ENCODE measurements at regions not wholly inside any gene's neighbourhood (a gene's known extent, or its start where the extent isn't known, plus 50 kb on each side); places are given as distances from the start of the nearest gene placed in this dataset.

GRCh38 chr14:101501341-101501740 lies 60.0 kb upstream of the DIO3 start:
- H3K4me3 ChIP-seq (ENCODE audit: low read length in 2 of 2): no peak overlapping the region
- WGBS, 2 donors: 23 to 32% methylated on average over 18 of the region's 18 CpGs
- ATAC-seq (ENCODE audit: low FRiP score) (no peak), DNase-seq (peak in 1 of 2 donors; percentile 60)
- H3K27me3 ChIP-seq (ENCODE audit: control insufficient read depth in 1 of 2, insufficient read depth in 2 of 2, low read length in 1 of 2): no peaks in the 10 kb centered on the region
- no peaks in the 10 kb centered on the region for H3K4me1 ChIP-seq (ENCODE audit: control insufficient read depth in 1 of 2, insufficient read depth in 2 of 2, low read length in 2 of 2)
- intact Hi-C loops (cut with DNase I): no loop called here
- H3K27ac ChIP-seq (ENCODE audit: low read depth in 1 of 2, low read length in 2 of 2): no peak overlapping the region
- no peaks in the 10 kb centered on the region for H3K9me3 ChIP-seq (ENCODE audit: control insufficient read depth, low read length)
- H3K36me3 ChIP-seq (ENCODE audit: control insufficient read depth in 1 of 2, insufficient read depth in 2 of 2, low read length in 1 of 2): no peaks in the 10 kb centered on the region

- peak in 1 of 2 donors; percentile 61 for DNase-seq
- intact Hi-C loops (cut with DNase I): no loop called here
- H3K27me3 ChIP-seq (ENCODE audit: control insufficient read depth in 1 of 2, insufficient read depth in 2 of 2, low read length in 1 of 2): no peaks in the 10 kb centered on the region
Measured at GRCh38 chr14:101501858-101502615, 59.3 kb upstream of the DIO3 start.

GRCh38 chr14:101502761-101503392 lies 58.4 kb upstream of the DIO3 start:
- intact Hi-C loops (cut with DNase I): no loop called here
- ATAC-seq (ENCODE audit: low FRiP score): no peak
- Histone ChIP-seq H3K36me3 (ENCODE audit: control insufficient read depth in 1 of 2, insufficient read depth in 2 of 2, low read length in 1 of 2) (no peaks in the 10 kb centered on the region), H3K27ac (ENCODE audit: low read depth in 1 of 2, low read length in 2 of 2) (no peak overlapping the region), H3K4me1 (ENCODE audit: control insufficient read depth in 1 of 2, insufficient read depth in 2 of 2, low read length in 2 of 2) (no peaks in the 10 kb centered on the region), H3K27me3 (ENCODE audit: control insufficient read depth in 1 of 2, insufficient read depth in 2 of 2, low read length in 1 of 2) (no peaks in the 10 kb centered on the region), H3K4me3 (ENCODE audit: low read length in 2 of 2) (no peak overlapping the region), H3K9me3 (ENCODE audit: control insufficient read depth, low read length) (no peaks in the 10 kb centered on the region)
- DNase-seq: peak; percentile 17 to 64
- 80 to 82% methylated on average over 18 of the region's 18 CpGs for WGBS, 2 donors

More at GRCh38 chr14:101501858-101502615, 59.3 kb upstream of the DIO3 start:
- Histone ChIP-seq H3K4me3 (ENCODE audit: low read length in 2 of 2) (no peak overlapping the region), H3K9me3 (ENCODE audit: control insufficient read depth, low read length) (no peaks in the 10 kb centered on the region), H3K27ac (ENCODE audit: low read depth in 1 of 2, low read length in 2 of 2) (no peak overlapping the region), H3K36me3 (ENCODE audit: control insufficient read depth in 1 of 2, insufficient read depth in 2 of 2, low read length in 1 of 2) (no peaks in the 10 kb centered on the region), H3K4me1 (ENCODE audit: control insufficient read depth in 1 of 2, insufficient read depth in 2 of 2, low read length in 2 of 2) (no peaks in the 10 kb centered on the region)
- 61 to 63% methylated on average over 15 of the region's 15 CpGs for WGBS, 2 donors
- no peak for ATAC-seq (ENCODE audit: low FRiP score)

GRCh38 chr14:101503431-101504095 lies 57.7 kb upstream of the DIO3 start:
- no peaks in the 10 kb centered on the region for H3K36me3 ChIP-seq (ENCODE audit: control insufficient read depth in 1 of 2, insufficient read depth in 2 of 2, low read length in 1 of 2)
- H3K4me3 ChIP-seq (ENCODE audit: low read length in 2 of 2): no peak overlapping the region
- H3K27ac ChIP-seq (ENCODE audit: low read depth in 1 of 2, low read length in 2 of 2): no peak overlapping the region
- WGBS, 2 donors: 92 to 93% methylated on average over 14 of the region's 14 CpGs
- DNase-seq: peak; percentile 13 to 56
- H3K4me1 ChIP-seq (ENCODE audit: control insufficient read depth in 1 of 2, insufficient read depth in 2 of 2, low read length in 2 of 2): no peaks in the 10 kb centered on the region
- ATAC-seq (ENCODE audit: low FRiP score): no peak
- H3K9me3 ChIP-seq (ENCODE audit: control insufficient read depth, low read length): no peaks in the 10 kb centered on the region
- no peaks in the 10 kb centered on the region for H3K27me3 ChIP-seq (ENCODE audit: control insufficient read depth in 1 of 2, insufficient read depth in 2 of 2, low read length in 1 of 2)
- intact Hi-C loops (cut with DNase I): no loop called here

- Histone ChIP-seq H3K27ac (ENCODE audit: low read depth in 1 of 2, low read length in 2 of 2) (no peak overlapping the region), H3K4me1 (ENCODE audit: control insufficient read depth in 1 of 2, insufficient read depth in 2 of 2, low read length in 2 of 2) (no peaks in the 10 kb centered on the region), H3K4me3 (ENCODE audit: low read length in 2 of 2) (no peak overlapping the region), H3K27me3 (ENCODE audit: control insufficient read depth in 1 of 2, insufficient read depth in 2 of 2, low read length in 1 of 2) (no peaks in the 10 kb centered on the region), H3K36me3 (ENCODE audit: control insufficient read depth in 1 of 2, insufficient read depth in 2 of 2, low read length in 1 of 2) (no peaks in the 10 kb centered on the region), H3K9me3 (ENCODE audit: control insufficient read depth, low read length) (no peaks in the 10 kb centered on the region)
- DNase-seq: peak; percentile 35 to 49
- intact Hi-C loops (cut with DNase I): no loop called here
- no peak for ATAC-seq (ENCODE audit: low FRiP score)
- WGBS, 2 donors: 86 to 87% methylated on average over 32 of the region's 32 CpGs
Measured at GRCh38 chr14:101504096-101504948, 57.0 kb upstream of the DIO3 start.

GRCh38 chr14:101505236-101505970 lies 55.9 kb upstream of the DIO3 start:
- H3K36me3 ChIP-seq (ENCODE audit: control insufficient read depth in 1 of 2, insufficient read depth in 2 of 2, low read length in 1 of 2): no peaks in the 10 kb centered on the region
- ATAC-seq (ENCODE audit: low FRiP score): no peak
- H3K9me3 ChIP-seq (ENCODE audit: control insufficient read depth, low read length): no peaks in the 10 kb centered on the region
- H3K4me1 ChIP-seq (ENCODE audit: control insufficient read depth in 1 of 2, insufficient read depth in 2 of 2, low read length in 2 of 2): no peaks in the 10 kb centered on the region
- intact Hi-C loops (cut with DNase I): no loop called here
- peak in 1 of 2 donors; percentile 64 for DNase-seq
- H3K27me3 ChIP-seq (ENCODE audit: control insufficient read depth in 1 of 2, insufficient read depth in 2 of 2, low read length in 1 of 2): no peaks in the 10 kb centered on the region
- 84 to 85% methylated on average over 18 to 20 of the region's 20 CpGs for WGBS, 2 donors
- H3K27ac ChIP-seq (ENCODE audit: low read depth in 1 of 2, low read length in 2 of 2): no peak overlapping the region
- H3K4me3 ChIP-seq (ENCODE audit: low read length in 2 of 2): no peak overlapping the region

GRCh38 chr14:101506211-101506925 lies 54.9 kb upstream of the DIO3 start:
- Histone ChIP-seq H3K27me3 (ENCODE audit: control insufficient read depth in 1 of 2, insufficient read depth in 2 of 2, low read length in 1 of 2) (no peaks in the 10 kb centered on the region), H3K4me3 (ENCODE audit: low read length in 2 of 2) (no peak overlapping the region), H3K9me3 (ENCODE audit: control insufficient read depth, low read length) (no peaks in the 10 kb centered on the region), H3K36me3 (ENCODE audit: control insufficient read depth in 1 of 2, insufficient read depth in 2 of 2, low read length in 1 of 2) (no peaks in the 10 kb centered on the region), H3K27ac (ENCODE audit: low read depth in 1 of 2, low read length in 2 of 2) (no peak overlapping the region), H3K4me1 (ENCODE audit: control insufficient read depth in 1 of 2, insufficient read depth in 2 of 2, low read length in 2 of 2) (no peaks in the 10 kb centered on the region)
- ATAC-seq (ENCODE audit: low FRiP score): no peak
- intact Hi-C loops (cut with DNase I): no loop called here
- 73 to 78% methylated on average over 13 of the region's 13 CpGs for WGBS, 2 donors
- peak; percentile 47 to 59 for DNase-seq
